HEK293T (cell line): ENCODE measurements at regions not wholly inside any gene's neighbourhood (a gene's known extent, or its start where the extent isn't known, plus 50 kb on each side); places are given as distances from the start of the nearest gene placed in this dataset.

Source experiments
- CTCF ChIA-PET: fragments of 350-600 bp; formaldehyde crosslinking; extraction: SDS; loops from one replicate; lab custom pipeline; 2021; ENCODE audit warnings: antibody characterized with exemption, inconsistent platforms; lab: Yijun Ruan, JAX
- POLR2A ChIA-PET: fragments of 350-600 bp; formaldehyde crosslinking; extraction: SDS; loops from one replicate; lab custom pipeline; 2020; ENCODE audit warnings: antibody characterized with exemption, inconsistent platforms; lab: Yijun Ruan, JAX
- DNase-seq: peaks from one replicate; pipeline ENCODE4 v3.0.0; 2012; ENCODE audit warnings: mixed read lengths; ENCODE audit errors: extremely low spot score
- ARNT ChIP-seq: fragments of 450-650 bp; IDR thresholded peaks from 2 replicates; pipeline ENCODE4 v1.6.1; 2017; ENCODE audit warnings: mild to moderate bottlenecking
- BHLHE40 ChIP-seq: fragments of 450-650 bp; IDR thresholded peaks from 2 replicates; pipeline ENCODE4 v1.6.1; 2016; ENCODE audit warnings: mild to moderate bottlenecking, moderate library complexity, borderline replicate concordance
- CTBP1 ChIP-seq: fragments of 450-650 bp; IDR thresholded peaks from 2 replicates; pipeline ENCODE4 v1.6.1; 2016; ENCODE audit warnings: borderline replicate concordance
- ELF4 ChIP-seq: fragments of 450-650 bp; IDR thresholded peaks from 2 replicates; pipeline ENCODE4 v1.6.1; 2017; ENCODE audit warnings: antibody characterized with exemption
- FOXA1 ChIP-seq: fragments of 450-650 bp; IDR thresholded peaks from 2 replicates; pipeline ENCODE4 v1.6.1; 2016; ENCODE audit warnings: mild to moderate bottlenecking
- FOXK2 ChIP-seq: fragments of 450-650 bp; IDR thresholded peaks from 2 replicates; pipeline ENCODE4 v1.6.1; 2016; ENCODE audit warnings: mild to moderate bottlenecking
- FOXM1 ChIP-seq: fragments of 450-650 bp; IDR thresholded peaks from 2 replicates; pipeline ENCODE4 v1.6.1; 2017; ENCODE audit warnings: mild to moderate bottlenecking, borderline replicate concordance
- HDGF ChIP-seq: fragments of 450-650 bp; IDR thresholded peaks from 2 replicates; pipeline ENCODE4 v1.6.1; 2017; ENCODE audit warnings: antibody characterized with exemption, borderline replicate concordance
- L3MBTL2 ChIP-seq: fragments of 450-650 bp; conservative IDR thresholded peaks from 2 replicates; pipeline ENCODE4 v1.6.1; 2016; ENCODE audit warnings: mild to moderate bottlenecking
- LEF1 ChIP-seq: fragments of 450-650 bp; IDR thresholded peaks from 2 replicates; pipeline ENCODE4 v1.6.1; 2017; ENCODE audit warnings: mild to moderate bottlenecking, borderline replicate concordance
- NFRKB ChIP-seq: fragments of 450-650 bp; IDR thresholded peaks from 2 replicates; pipeline ENCODE4 v1.6.1; 2016; ENCODE audit warnings: mild to moderate bottlenecking, moderate library complexity
- SP1 ChIP-seq: fragments of 450-650 bp; IDR thresholded peaks from 2 replicates; pipeline ENCODE4 v1.6.1; 2017
- SUZ12 ChIP-seq: fragments of 450-650 bp; IDR thresholded peaks from 2 replicates; pipeline ENCODE4 v1.6.1; 2016; ENCODE audit warnings: mild to moderate bottlenecking
- TARDBP ChIP-seq: fragments of 450-650 bp; IDR thresholded peaks from 2 replicates; pipeline ENCODE4 v1.6.1; 2016
- ZNF384 ChIP-seq: fragments of 450-650 bp; IDR thresholded peaks from 2 replicates; pipeline ENCODE4 v1.6.1; 2016
- TF ChIP-seq, protein P1 (sequence below): fragments of 450-650 bp; IDR thresholded peaks from 2 replicates; pipeline ENCODE4 v1.6.1; 2016

DNA sequence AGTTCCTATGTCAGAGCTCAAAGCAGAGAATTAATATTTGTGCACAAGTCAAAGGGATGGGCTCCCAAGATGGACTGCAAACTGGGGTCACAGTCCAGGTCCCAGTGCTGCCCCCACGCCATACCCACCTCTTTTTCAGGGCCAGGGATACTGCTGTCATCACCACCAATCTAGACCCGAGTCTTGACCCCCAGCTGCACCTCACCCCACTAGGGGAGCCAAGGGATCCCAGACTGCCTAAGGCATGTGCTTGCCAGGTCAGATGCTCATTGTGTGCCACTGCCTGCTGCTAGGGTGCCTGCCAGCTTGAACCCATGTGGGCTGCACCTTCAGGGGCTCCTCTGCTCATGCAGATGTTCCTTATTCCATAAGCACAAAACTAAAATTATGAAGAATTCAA, 215.6 kb upstream of the NREP start:
- ChIA-PET POLR2A (no interaction called here), CTCF (no interaction called here)
- DNase-seq = no peak
- TF ChIP-seq LEF1 (no peak), FOXM1 (no peak), BHLHE40 (no peak), CTBP1 (no peak), SP1 (no peak), TARDBP (no peak)

GRCh38 chr5:111972080-111972479, 215.1 kb upstream of the NREP start:
- POLR2A ChIA-PET = no interaction called here
- no peak for TF ChIP-seq ELF4
- no peak for TF ChIP-seq LEF1
- TF ChIP-seq L3MBTL2 = no peak
- TF ChIP-seq FOXM1 = no peak
- no peak for TF ChIP-seq HDGF
- TF ChIP-seq, protein P1, sequence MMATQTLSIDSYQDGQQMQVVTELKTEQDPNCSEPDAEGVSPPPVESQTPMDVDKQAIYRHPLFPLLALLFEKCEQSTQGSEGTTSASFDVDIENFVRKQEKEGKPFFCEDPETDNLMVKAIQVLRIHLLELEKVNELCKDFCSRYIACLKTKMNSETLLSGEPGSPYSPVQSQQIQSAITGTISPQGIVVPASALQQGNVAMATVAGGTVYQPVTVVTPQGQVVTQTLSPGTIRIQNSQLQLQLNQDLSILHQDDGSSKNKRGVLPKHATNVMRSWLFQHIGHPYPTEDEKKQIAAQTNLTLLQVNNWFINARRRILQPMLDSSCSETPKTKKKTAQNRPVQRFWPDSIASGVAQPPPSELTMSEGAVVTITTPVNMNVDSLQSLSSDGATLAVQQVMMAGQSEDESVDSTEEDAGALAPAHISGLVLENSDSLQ = no peak
- no peak for TF ChIP-seq FOXA1
- no peak for TF ChIP-seq ARNT
- TF ChIP-seq NFRKB = no peak
- no peak for TF ChIP-seq ZNF384
- no peak for TF ChIP-seq TARDBP
- no peak for TF ChIP-seq CTBP1
- no peak for TF ChIP-seq FOXK2
- TF ChIP-seq SUZ12 = no peak
- no peak for TF ChIP-seq BHLHE40
- CTCF ChIA-PET = no interaction called here
- no peak for DNase-seq

DNA sequence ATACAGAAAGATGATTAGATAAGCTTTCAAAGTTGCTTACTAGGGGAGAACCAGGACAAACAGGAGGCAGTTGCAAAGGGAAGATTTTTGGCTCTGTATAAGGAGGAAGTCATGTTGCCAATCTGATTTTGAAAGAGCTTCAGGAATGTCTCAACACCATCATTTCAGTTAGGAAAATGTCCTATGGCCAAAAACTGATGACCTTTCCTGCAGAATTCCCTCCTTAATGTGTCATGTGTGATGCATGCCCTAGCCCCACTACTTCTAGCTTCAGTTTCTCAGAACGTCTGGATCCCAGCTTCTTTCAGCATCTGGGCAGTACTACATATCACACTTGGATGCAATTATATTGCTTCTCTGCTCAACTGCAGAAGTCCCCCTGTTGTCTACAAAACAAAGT, 211.5 kb upstream of the NREP start:
- no peak for DNase-seq
- CTCF ChIA-PET = no interaction called here
- no peak for TF ChIP-seq ARNT
- TF ChIP-seq BHLHE40 = no peak
- TF ChIP-seq, protein P1 = no peak
- TF ChIP-seq FOXA1 = no peak
- TF ChIP-seq FOXK2 = no peak
- no peak for TF ChIP-seq ELF4
- TF ChIP-seq TARDBP = no peak
- no peak for TF ChIP-seq CTBP1
- no peak for TF ChIP-seq HDGF
- TF ChIP-seq LEF1 = no peak
- TF ChIP-seq FOXM1 = no peak
- POLR2A ChIA-PET = no interaction called here

DNA sequence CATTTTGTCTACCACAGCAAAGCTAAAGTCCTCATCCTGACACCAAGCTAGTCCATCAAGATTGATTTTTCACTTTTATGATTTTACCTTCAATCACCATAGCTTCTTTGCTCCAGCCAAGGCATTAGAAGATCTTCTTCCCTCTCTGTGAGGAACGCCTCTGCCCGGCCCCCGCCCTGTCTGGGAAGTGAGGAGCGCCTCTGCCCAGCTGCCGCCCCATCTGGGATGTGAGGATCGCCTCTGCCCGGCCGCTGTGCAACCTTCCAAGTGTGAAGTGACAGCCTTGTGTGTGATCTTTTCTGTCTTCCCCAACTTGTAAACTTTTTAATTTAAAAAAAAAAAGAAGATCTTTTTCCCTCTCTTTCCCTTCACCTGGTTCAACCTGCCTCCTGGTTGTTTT, 210.5 kb upstream of the NREP start:
- TF ChIP-seq CTBP1 (no peak), ELF4 (no peak), L3MBTL2 (no peak), NFRKB (no peak), ARNT (no peak), LEF1 (no peak), SUZ12 (no peak), SP1 (no peak), FOXA1 (no peak), HDGF (no peak), FOXM1 (no peak), BHLHE40 (no peak), TARDBP (no peak), ZNF384 (no peak), FOXK2 (no peak)
- TF ChIP-seq, protein P1 = no peak
- CTCF ChIA-PET = interaction anchor here (0.6 kb wide), 1 partner anchor 453 kb away, joined by 3 read pairs; no protein-coding TSS in a partner anchor
- POLR2A ChIA-PET = no interaction called here
- no peak for DNase-seq

GRCh38 chr5:111966290-111966689, 209.3 kb upstream of the NREP start:
- DNase-seq = no peak
- TF ChIP-seq ELF4 (no peak), SUZ12 (no peak), BHLHE40 (no peak), FOXM1 (no peak), TARDBP (no peak), L3MBTL2 (no peak), HDGF (no peak), ZNF384 (no peak), FOXA1 (no peak), SP1 (no peak)
- POLR2A ChIA-PET = no interaction called here
- CTCF ChIA-PET = interaction anchor here (1.2 kb wide), 1 partner anchor 435 kb away, joined by 5 read pairs; no protein-coding TSS in a partner anchor

- CTCF ChIA-PET = no interaction called here
- no peak for DNase-seq
- no peak for TF ChIP-seq L3MBTL2
- TF ChIP-seq LEF1 = no peak
- no peak for TF ChIP-seq SP1
- no peak for TF ChIP-seq ZNF384
- TF ChIP-seq ELF4 = no peak
- TF ChIP-seq ARNT = no peak
- no peak for TF ChIP-seq SUZ12
- TF ChIP-seq FOXK2 = no peak
- no peak for TF ChIP-seq HDGF
- no peak for TF ChIP-seq FOXA1
- POLR2A ChIA-PET = no interaction called here
These were observed 206.6 kb upstream of the NREP start for GRCh38 chr5:111963555-111963954.
